Natural killer cell treated with Interleukin-12 subunit alpha and Interleukin-12 subunit beta and Interleukin-15 and Interleukin-18, amount 100 ng/mL, for 72 hours (primary cell): ENCODE measurements at regions not wholly inside any gene's neighbourhood (a gene's known extent, or its start where the extent isn't known, plus 50 kb on each side); places are given as distances from the start of the nearest gene placed in this dataset.

Experiments used
- ATAC-seq, 2 donors: fragments of 150-1000 bp; cut with Tn5 transposase in 1 of 2; sonication (Bioruptor Pico), chemical (Tn5 transposase) in 1 of 2; 2 replicates each; pipeline ENCODE4 v1.10.0; 2021
- DNase-seq: peaks from one replicate; pipeline ENCODE4 v3.0.0; 2022; ENCODE audit warnings: low spot score
- H3K27ac Mint-ChIP-seq, 2 donors: 1 replicate in 1 of 2; 2 replicates in 1 of 2; pipeline ENCODE4 v1.8.0; 2022; ENCODE audit warnings: mixed read lengths in 2 of 2, mild to moderate bottlenecking in 1 of 2, moderate library complexity in 1 of 2
- H3K27me3 Mint-ChIP-seq, 2 donors: 1 replicate in 1 of 2; 2 replicates in 1 of 2; pipeline ENCODE4 v1.8.0; 2022; ENCODE audit warnings: mixed read lengths in 2 of 2
- H3K36me3 Mint-ChIP-seq: one replicate; pipeline ENCODE4 v1.8.0; 2022; ENCODE audit warnings: mixed read lengths
- H3K4me1 Mint-ChIP-seq, 2 donors: 1 replicate in 1 of 2; 2 replicates in 1 of 2; pipeline ENCODE4 v1.8.0; 2022; ENCODE audit warnings: low read depth in 2 of 2, mixed read lengths in 2 of 2, mild to moderate bottlenecking in 1 of 2
- H3K4me3 Mint-ChIP-seq: one replicate; pipeline ENCODE4 v1.8.0; 2022; ENCODE audit warnings: mixed read lengths
- H3K9me3 Mint-ChIP-seq: 2 replicates; pipeline ENCODE4 v1.8.0; 2022; ENCODE audit warnings: mixed read lengths

GRCh38 chr1:90650401-90650800 is 66.7 kb downstream of the BARHL2 start:
- Mint-ChIP-seq H3K27ac (no peak overlapping the region), H3K4me3 (no peak overlapping the region), H3K36me3 (no peaks in the 10 kb centered on the region), H3K4me1 (no peaks in the 10 kb centered on the region), H3K9me3 (no peaks in the 10 kb centered on the region), H3K27me3 (peaks cover 9 to 30% of the 10 kb centered on the region in 2 donors)
- DNase-seq (no peak), ATAC-seq (peak in 1 of 2 donors; percentile 36)

- Mint-ChIP-seq H3K27me3 (peaks cover 20 to 42% of the 10 kb centered on the region in 2 donors), H3K36me3 (no peaks in the 10 kb centered on the region), H3K4me3 (no peak overlapping the region), H3K9me3 (no peaks in the 10 kb centered on the region), H3K4me1 (no peaks in the 10 kb centered on the region), H3K27ac (no peak overlapping the region)
- DNase-seq (no peak), ATAC-seq (no peak)
Observed at GRCh38 chr1:90640325-90640724, 76.8 kb downstream of the BARHL2 start.

GRCh38 chr1:90622666-90623065 is 94.4 kb downstream of the BARHL2 start:
- ATAC-seq: no peak
- H3K4me1 Mint-ChIP-seq: no peaks in the 10 kb centered on the region
- H3K4me3 Mint-ChIP-seq: no peak overlapping the region

GRCh38 chr1:90621986-90622385 is 95.1 kb downstream of the BARHL2 start:
- H3K9me3 Mint-ChIP-seq: no peaks in the 10 kb centered on the region
- DNase-seq (no peak), ATAC-seq (no peak)
- no peaks in the 10 kb centered on the region for H3K36me3 Mint-ChIP-seq
- H3K27ac Mint-ChIP-seq: no peak overlapping the region
- no peaks in the 10 kb centered on the region for H3K4me1 Mint-ChIP-seq
- H3K27me3 Mint-ChIP-seq: peaks cover 3 to 8% of the 10 kb centered on the region in 2 donors
- H3K4me3 Mint-ChIP-seq: no peak overlapping the region

More at GRCh38 chr1:90622666-90623065, 94.4 kb downstream of the BARHL2 start:
- Mint-ChIP-seq H3K27me3 (peaks cover 0 to 8% of the 10 kb centered on the region in 2 donors), H3K9me3 (no peaks in the 10 kb centered on the region), H3K36me3 (no peaks in the 10 kb centered on the region), H3K27ac (no peak overlapping the region)
- no peak for DNase-seq

- Mint-ChIP-seq H3K27me3 (peaks cover 3 to 14% of the 10 kb centered on the region in 2 donors), H3K36me3 (no peaks in the 10 kb centered on the region), H3K9me3 (no peaks in the 10 kb centered on the region), H3K4me3 (no peak overlapping the region), H3K4me1 (no peaks in the 10 kb centered on the region), H3K27ac (no peak overlapping the region)
- no peak for ATAC-seq
- DNase-seq: no peak
Observed at GRCh38 chr1:90616395-90616794, 100.7 kb downstream of the BARHL2 start.

GRCh38 chr1:90614872-90615271 is 102.2 kb downstream of the BARHL2 start:
- no peak for DNase-seq
- no peak for ATAC-seq
- Mint-ChIP-seq H3K27me3 (peaks cover 3 to 23% of the 10 kb centered on the region in 2 donors), H3K36me3 (no peaks in the 10 kb centered on the region), H3K9me3 (no peaks in the 10 kb centered on the region), H3K27ac (no peak overlapping the region), H3K4me1 (no peaks in the 10 kb centered on the region), H3K4me3 (no peak overlapping the region)

- no peaks in the 10 kb centered on the region for H3K36me3 Mint-ChIP-seq
- no peak overlapping the region for H3K27ac Mint-ChIP-seq
- no peaks in the 10 kb centered on the region for H3K4me1 Mint-ChIP-seq
- no peaks in the 10 kb centered on the region for H3K9me3 Mint-ChIP-seq
- H3K4me3 Mint-ChIP-seq: no peak overlapping the region
- ATAC-seq (no peak), DNase-seq (no peak)
- H3K27me3 Mint-ChIP-seq: peaks cover 3 to 23% of the 10 kb centered on the region in 2 donors
Observed at GRCh38 chr1:90613371-90613770, 103.7 kb downstream of the BARHL2 start.

- H3K27me3 Mint-ChIP-seq: peaks cover 2 to 23% of the 10 kb centered on the region in 2 donors
- ATAC-seq (no peak), DNase-seq (no peak)
- H3K27ac Mint-ChIP-seq: no peak overlapping the region
- H3K36me3 Mint-ChIP-seq: no peaks in the 10 kb centered on the region
- H3K4me3 Mint-ChIP-seq: no peak overlapping the region
- no peaks in the 10 kb centered on the region for H3K9me3 Mint-ChIP-seq
- no peaks in the 10 kb centered on the region for H3K4me1 Mint-ChIP-seq
Observed at GRCh38 chr1:90612033-90612432, 105.1 kb downstream of the BARHL2 start.

GRCh38 chr1:90607736-90608135 is 109.4 kb downstream of the BARHL2 start:
- Mint-ChIP-seq H3K4me1 (no peaks in the 10 kb centered on the region), H3K4me3 (no peak overlapping the region), H3K27me3 (peaks cover 7 to 21% of the 10 kb centered on the region in 2 donors), H3K9me3 (no peaks in the 10 kb centered on the region), H3K27ac (no peak overlapping the region), H3K36me3 (no peaks in the 10 kb centered on the region)
- ATAC-seq (no peak), DNase-seq (no peak)

GRCh38 chr1:90605070-90605469 is 112.0 kb downstream of the BARHL2 start:
- DNase-seq: no peak
- Mint-ChIP-seq H3K27ac (no peak overlapping the region), H3K36me3 (no peaks in the 10 kb centered on the region), H3K9me3 (no peaks in the 10 kb centered on the region), H3K4me1 (no peaks in the 10 kb centered on the region), H3K27me3 (peaks cover 7 to 10% of the 10 kb centered on the region in 2 donors), H3K4me3 (no peak overlapping the region)
- no peak for ATAC-seq

GRCh38 chr1:90593312-90593711 is 123.8 kb downstream of the BARHL2 start:
- Mint-ChIP-seq H3K4me3 (no peak overlapping the region), H3K27me3 (peaks cover 9 to 34% of the 10 kb centered on the region in 2 donors), H3K27ac (no peak overlapping the region), H3K4me1 (no peaks in the 10 kb centered on the region), H3K36me3 (peaks cover 19% of the 10 kb centered on the region), H3K9me3 (peaks cover 8% of the 10 kb centered on the region)
- DNase-seq: no peak
- no peak for ATAC-seq

- Mint-ChIP-seq H3K27me3 (peaks cover 11 to 39% of the 10 kb centered on the region in 2 donors), H3K36me3 (peaks cover 21% of the 10 kb centered on the region), H3K27ac (no peak overlapping the region), H3K9me3 (peaks cover 6% of the 10 kb centered on the region), H3K4me1 (no peaks in the 10 kb centered on the region), H3K4me3 (no peak overlapping the region)
- DNase-seq (no peak), ATAC-seq (no peak)
Observed at GRCh38 chr1:90591970-90592356, 125.1 kb downstream of the BARHL2 start.

- DNase-seq (no peak), ATAC-seq (no peak)
- Mint-ChIP-seq H3K27ac (no peak overlapping the region), H3K4me1 (no peaks in the 10 kb centered on the region), H3K9me3 (peaks cover 6% of the 10 kb centered on the region), H3K36me3 (peaks cover 22% of the 10 kb centered on the region), H3K4me3 (no peak overlapping the region), H3K27me3 (peaks cover 13 to 44% of the 10 kb centered on the region in 2 donors)
Observed at GRCh38 chr1:90591355-90591969, 125.6 kb downstream of the BARHL2 start.

GRCh38 chr1:90580176-90580575 is 136.9 kb downstream of the BARHL2 start:
- no peaks in the 10 kb centered on the region for H3K9me3 Mint-ChIP-seq
- no peaks in the 10 kb centered on the region for H3K4me1 Mint-ChIP-seq

More at GRCh38 chr1:90580176-90580575, 136.9 kb downstream of the BARHL2 start:
- Mint-ChIP-seq H3K4me3 (no peak overlapping the region), H3K36me3 (no peaks in the 10 kb centered on the region), H3K27me3 (peaks cover 9 to 21% of the 10 kb centered on the region in 2 donors), H3K27ac (no peak overlapping the region)
- ATAC-seq (no peak), DNase-seq (no peak)
